GM13977 (cell line): ENCODE measurements at regions not wholly inside any gene's neighbourhood (a gene's known extent, or its start where the extent isn't known, plus 50 kb on each side); places are given as distances from the start of the nearest gene placed in this dataset.
"Not testable (repeated sequence)": the region's sequence is repeated elsewhere in the genome, so short reads cannot be mapped to it uniquely, and the experiment has no call there.

Experiments
- DNase-seq: peaks from one replicate; pipeline ENCODE4 v3.0.0; 2012; ENCODE audit warnings: low spot score
- CTCF ChIP-seq: IDR thresholded peaks from 2 replicates; pipeline ENCODE4 v1.5.1; 2012; ENCODE audit warnings: mild to moderate bottlenecking, control low read depth; ENCODE audit not compliant: insufficient read depth; ENCODE audit errors: extremely low read depth, missing control alignments
- in situ Hi-C: fragments of 300-500 bp; cut with MboI; formaldehyde crosslinking; loops from one replicate; pipeline ENCODE4 v1.12.0; 2022; ENCODE audit warnings: low sequenced_read_pairs, low pct_unique_long_range_greater_than_20kb, mixed read lengths, inconsistent platforms; ENCODE audit not compliant: unreplicated experiment

GRCh38 chr5:126119887-126120442 lies 303.2 kb upstream of the GRAMD2B start:
- in situ Hi-C loops: no loop called here
- no peak for TF ChIP-seq CTCF
- DNase-seq: no peak

DNA sequence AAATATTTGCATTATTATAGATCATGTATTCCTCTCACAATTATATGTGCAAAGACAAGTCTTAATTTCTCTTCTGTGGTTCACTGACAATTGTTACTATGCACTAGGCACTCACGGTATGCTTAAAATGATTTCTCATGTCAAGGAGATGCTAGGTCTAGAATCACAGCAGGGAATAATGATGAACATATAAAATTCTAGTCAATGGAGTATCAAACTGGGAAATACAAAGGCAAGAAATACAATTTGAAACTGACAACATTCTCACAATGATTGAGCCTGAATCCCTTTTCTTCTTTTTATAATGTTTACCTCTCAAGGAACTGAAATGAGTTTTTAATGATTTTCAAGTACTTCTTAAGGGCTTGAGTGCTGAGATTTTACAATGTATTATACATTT lies 302.3 kb upstream of the GRAMD2B start:
- no peak for DNase-seq
- in situ Hi-C loops: no loop called here
- no peak for TF ChIP-seq CTCF

- no peak for DNase-seq
- TF ChIP-seq CTCF: no peak
- in situ Hi-C loops: no loop called here
Observed at GRCh38 chr5:126122942-126123341, 300.3 kb upstream of the GRAMD2B start.

DNA sequence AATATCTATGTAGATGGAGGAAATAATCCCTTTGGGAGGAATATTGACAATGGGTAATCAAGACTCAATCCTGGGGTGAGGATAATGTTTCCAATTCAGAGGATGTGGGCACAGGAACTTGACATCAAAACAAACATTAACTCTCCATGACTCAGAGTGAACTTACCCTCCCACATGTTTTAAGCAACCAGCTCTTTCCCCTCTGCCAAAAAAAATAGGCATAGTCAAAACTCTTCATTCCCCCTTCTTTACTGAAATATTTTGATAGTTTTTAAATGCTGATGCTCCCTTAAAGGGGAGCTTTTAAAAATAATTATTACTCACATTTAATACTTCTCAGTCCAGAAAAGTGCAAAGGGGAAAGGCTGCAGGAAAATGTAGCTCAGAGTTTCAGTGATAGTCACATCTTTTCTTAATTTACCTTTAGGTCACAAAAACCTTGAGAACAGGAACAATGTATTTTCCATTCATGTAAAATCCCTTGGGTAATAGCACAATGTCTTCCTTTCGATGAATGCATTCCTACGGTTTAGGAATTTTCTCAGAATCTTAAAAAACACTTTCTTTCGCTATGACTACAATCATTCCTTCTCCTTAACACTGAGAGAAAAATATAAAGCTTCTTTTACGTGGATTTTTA lies 298.4 kb upstream of the GRAMD2B start:
- in situ Hi-C loops: no loop called here
- TF ChIP-seq CTCF: no peak
- no peak for DNase-seq

DNA sequence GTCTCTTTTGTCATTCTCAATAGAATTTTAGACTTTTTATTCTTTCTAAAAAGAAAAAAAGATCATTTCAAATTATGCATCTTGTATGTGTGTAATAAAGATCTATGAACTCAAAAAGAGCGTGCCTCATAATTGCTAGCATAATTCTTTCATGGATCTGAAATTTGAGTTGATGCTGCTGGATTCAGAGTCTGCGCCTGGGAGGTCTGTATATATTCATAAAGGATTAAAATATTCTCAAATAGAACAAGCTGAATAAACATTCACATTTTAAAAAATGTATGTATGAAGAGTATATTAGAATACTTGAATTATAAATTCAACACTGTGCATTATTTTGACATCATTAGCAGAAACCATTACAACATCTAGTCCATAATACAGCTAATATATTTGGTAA lies 297.8 kb upstream of the GRAMD2B start:
- in situ Hi-C loops: no loop called here
- DNase-seq: no peak
- TF ChIP-seq CTCF: no peak

DNA sequence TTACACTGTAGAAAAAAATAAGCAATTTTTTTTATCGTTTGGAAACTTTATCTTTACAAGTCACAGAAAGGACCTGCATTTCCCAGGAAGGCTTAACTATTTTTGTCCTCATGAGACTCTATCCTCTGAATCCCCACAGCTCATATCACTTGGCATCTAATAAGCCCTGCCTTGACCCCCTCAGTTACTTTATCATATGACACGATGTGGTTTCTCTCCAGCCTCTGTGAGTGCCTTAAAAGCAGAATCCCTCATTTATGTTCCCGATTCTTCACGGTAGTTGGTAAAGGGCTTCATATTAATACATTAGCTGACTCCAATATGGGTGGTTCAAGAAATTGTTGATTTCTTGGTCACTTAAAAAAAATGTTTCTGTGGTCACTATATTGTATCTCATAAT lies 296.6 kb upstream of the GRAMD2B start:
- no peak for TF ChIP-seq CTCF
- no peak for DNase-seq
- in situ Hi-C loops: no loop called here

GRCh38 chr5:126127371-126127770 lies 295.8 kb upstream of the GRAMD2B start:
- in situ Hi-C loops, DNase-seq: not testable (repeated sequence)
